Ovary (tissue), 7 donors: ENCODE measurements at regions not wholly inside any gene's neighbourhood (a gene's known extent, or its start where the extent isn't known, plus 50 kb on each side); places are given as distances from the start of the nearest gene placed in this dataset.
"Not testable (repeated sequence)": the region's sequence is repeated elsewhere in the genome, so short reads cannot be mapped to it uniquely, and the experiment has no call there.

Experiments
- DNase-seq, 5 donors: peaks; one replicate each; pipeline ENCODE4 v3.0.0-alpha.2; 2019 to 2020
- H3K27ac ChIP-seq, 2 donors: fragments of 200-600 bp; one replicate each; pipeline versions ENCODE4 v1.5.1 to v1.8.0; 2019 to 2022
- H3K27me3 ChIP-seq: fragments of 200-600 bp; one replicate; pipeline ENCODE4 v1.8.0; 2022
- H3K36me3 ChIP-seq: fragments of 200-600 bp; sonication (generic); one replicate; pipeline ENCODE4 v1.5.1; 2019
- H3K4me1 ChIP-seq: one replicate; pipeline ENCODE4 v1.8.1; 2013; ENCODE audit warnings: mild to moderate bottlenecking, moderate library complexity; ENCODE audit not compliant: insufficient read depth
- H3K4me3 ChIP-seq: fragments of 200-600 bp; sonication (generic); one replicate; pipeline ENCODE4 v1.5.1; 2017
- H3K9me3 ChIP-seq, 2 donors: fragments of 200-600 bp in 1 of 2; sonication (generic) in 1 of 2; one replicate each; pipeline versions ENCODE4 v1.5.1 to v1.8.1; 2013 to 2019; ENCODE audit warnings: mild to moderate bottlenecking in 1 of 2, moderate library complexity in 1 of 2
- EP300 ChIP-seq: sonication (generic); formaldehyde crosslinking; IDR thresholded peaks from one replicate; pipeline ENCODE4 v1.6.1; 2017; ENCODE audit warnings: antibody characterized with exemption
- POLR2A ChIP-seq: fragments of 450-650 bp; IDR thresholded peaks from one replicate; pipeline ENCODE4 v1.6.1; 2017; ENCODE audit warnings: antibody characterized with exemption, mild to moderate bottlenecking, moderate library complexity
- WGBS, 3 donors: extraction: QIAGEN DNeasy Blood & Tissue Kit in 1 of 3; methylation state at CpG; one replicate each; pipeline versions ENCODE4 v1.1.5 to v1.1.7; 2013 to 2017; 5-methylcytosine and 5-hydroxymethylcytosine counted together
- intact Hi-C, 4 donors: fragments of 100-400 bp; cut with DNase I; formaldehyde crosslinking; loops; one replicate each; pipeline versions ENCODE4 v1.11.0 to v1.15.1; 2022 to 2023
- TF ChIP-seq, protein P1 (sequence below), 3 donors: fragments of 450-650 bp in 2 of 3; fragments of 200-600 bp in 1 of 3; IDR thresholded peaks; one replicate each; pipeline versions ENCODE4 v1.5.1 to v1.8.0; 2016 to 2022; ENCODE audit warnings: antibody characterized with exemption in 3 of 3, mild to moderate bottlenecking in 1 of 3
- donor health status: DM: no; HTN: no; CAD: no; lungs with moderate emphysema.
- donor health status: DM: no; HTN: no; CAD: no.
- donor health status: Bipolar disorder and iron deficiency.
- donor health status: DM: no; HTN: no; CAD: no.
- donor health status: DM: yes; HTN: yes; CAD: no.

GRCh38 chr1:200488375-200489165, 78.7 kb upstream of the ZNF281 start:
- DNase-seq: peak in 1 of 5 donors; percentile 36
- no peak overlapping the region for H3K4me3 ChIP-seq
- 15 to 19% (median 16%) methylated on average over 15 of the region's 15 CpGs for WGBS, 3 donors

DNA sequence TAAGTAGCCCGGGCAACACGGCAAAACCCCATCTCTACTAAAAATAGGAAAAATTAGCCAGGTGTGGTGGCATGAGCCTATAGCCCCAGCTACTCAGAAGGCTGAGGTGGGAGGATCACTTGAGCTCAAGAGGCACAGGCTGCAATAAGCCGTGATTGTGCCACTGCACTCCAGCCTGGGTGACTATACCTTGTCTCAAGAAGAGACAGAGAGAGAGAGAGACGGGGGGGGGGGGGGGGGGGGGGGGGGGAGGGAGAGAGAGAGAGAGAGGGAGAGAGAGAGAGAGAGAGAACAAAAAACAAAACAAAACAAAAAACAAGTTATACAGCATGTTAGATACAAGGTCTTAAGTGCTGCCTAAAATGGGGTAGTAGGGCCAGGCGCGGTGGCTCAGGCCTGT, 77.8 kb upstream of the ZNF281 start:
- WGBS, 3 donors: 68 to 82% (median 80%) methylated on average over 5 to 6 of the region's 6 CpGs
- no peak for DNase-seq
- Histone ChIP-seq H3K4me3 (no peak overlapping the region), H3K9me3 (no peaks in the 10 kb centered on the region), H3K36me3 (no peaks in the 10 kb centered on the region), H3K27ac (no peak overlapping the region), H3K4me1 (no peaks in the 10 kb centered on the region), H3K27me3 (no peaks in the 10 kb centered on the region)
- TF ChIP-seq EP300: no peak
- TF ChIP-seq, protein P1, sequence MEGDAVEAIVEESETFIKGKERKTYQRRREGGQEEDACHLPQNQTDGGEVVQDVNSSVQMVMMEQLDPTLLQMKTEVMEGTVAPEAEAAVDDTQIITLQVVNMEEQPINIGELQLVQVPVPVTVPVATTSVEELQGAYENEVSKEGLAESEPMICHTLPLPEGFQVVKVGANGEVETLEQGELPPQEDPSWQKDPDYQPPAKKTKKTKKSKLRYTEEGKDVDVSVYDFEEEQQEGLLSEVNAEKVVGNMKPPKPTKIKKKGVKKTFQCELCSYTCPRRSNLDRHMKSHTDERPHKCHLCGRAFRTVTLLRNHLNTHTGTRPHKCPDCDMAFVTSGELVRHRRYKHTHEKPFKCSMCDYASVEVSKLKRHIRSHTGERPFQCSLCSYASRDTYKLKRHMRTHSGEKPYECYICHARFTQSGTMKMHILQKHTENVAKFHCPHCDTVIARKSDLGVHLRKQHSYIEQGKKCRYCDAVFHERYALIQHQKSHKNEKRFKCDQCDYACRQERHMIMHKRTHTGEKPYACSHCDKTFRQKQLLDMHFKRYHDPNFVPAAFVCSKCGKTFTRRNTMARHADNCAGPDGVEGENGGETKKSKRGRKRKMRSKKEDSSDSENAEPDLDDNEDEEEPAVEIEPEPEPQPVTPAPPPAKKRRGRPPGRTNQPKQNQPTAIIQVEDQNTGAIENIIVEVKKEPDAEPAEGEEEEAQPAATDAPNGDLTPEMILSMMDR (IDR thresholded peaks at IDR 0.05): no peak
- TF ChIP-seq POLR2A: no peak
- intact Hi-C loops: loop anchor here in 1 of 4 donors (10.0 kb wide), 1 partner anchor 803 kb away; no protein-coding TSS in a partner anchor

More at GRCh38 chr1:200488375-200489165, 78.7 kb upstream of the ZNF281 start:
- no peaks in the 10 kb centered on the region for H3K36me3 ChIP-seq
- TF ChIP-seq, protein P1 (IDR thresholded peaks at IDR 0.05): peak in 1 of 3 donors; percentile 46
- TF ChIP-seq EP300 (no peak), POLR2A (no peak)
- no peaks in the 10 kb centered on the region for H3K9me3 ChIP-seq
- H3K27ac ChIP-seq: no peak overlapping the region
- no peaks in the 10 kb centered on the region for H3K27me3 ChIP-seq
- intact Hi-C loops: loop anchor here in 1 of 4 donors (10.0 kb wide), 1 partner anchor 804 kb away; no protein-coding TSS in a partner anchor
- H3K4me1 ChIP-seq: no peaks in the 10 kb centered on the region

DNA sequence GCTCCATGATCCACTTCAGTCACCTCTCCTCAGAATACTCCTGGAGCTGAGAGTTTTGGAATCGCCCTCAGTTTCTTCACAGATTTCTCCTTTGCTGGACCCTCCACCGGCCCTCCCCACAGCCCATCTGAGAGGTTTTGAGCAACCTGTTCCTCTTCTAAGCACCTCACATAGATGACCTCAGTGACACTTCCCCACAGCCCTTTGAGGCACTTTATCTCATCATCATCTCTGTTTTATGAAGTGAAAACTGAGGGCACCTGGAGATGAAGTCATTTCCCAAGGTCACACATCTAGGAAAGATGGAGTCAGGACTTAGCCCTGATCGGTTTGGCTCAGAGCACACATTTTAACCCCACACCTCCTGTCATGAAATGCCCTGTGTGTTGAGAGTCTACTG, 76.8 kb upstream of the ZNF281 start:
- no peak overlapping the region for H3K27ac ChIP-seq
- H3K4me1 ChIP-seq: no peaks in the 10 kb centered on the region
- TF ChIP-seq POLR2A (no peak), EP300 (no peak)
- TF ChIP-seq, protein P1 (IDR thresholded peaks at IDR 0.05): no peak
- no peak overlapping the region for H3K4me3 ChIP-seq
- no peaks in the 10 kb centered on the region for H3K36me3 ChIP-seq
- H3K9me3 ChIP-seq: no peaks in the 10 kb centered on the region
- DNase-seq: no peak
- intact Hi-C loops: loop anchor here in 1 of 4 donors (10.0 kb wide), 1 partner anchor 802 kb away; no protein-coding TSS in a partner anchor
- no peaks in the 10 kb centered on the region for H3K27me3 ChIP-seq
- WGBS, 3 donors: 66 to 70% (median 66%) methylated on average over 3 of the region's 3 CpGs

GRCh38 chr1:200484438-200484946, 74.7 kb upstream of the ZNF281 start:
- 80 to 88% (median 83%) methylated on average over 7 of the region's 7 CpGs for WGBS, 3 donors
- not testable (repeated sequence) for H3K4me1 ChIP-seq, H3K27me3 ChIP-seq, DNase-seq, H3K27ac ChIP-seq, H3K4me3 ChIP-seq, H3K9me3 ChIP-seq, H3K36me3 ChIP-seq
- intact Hi-C loops: loop anchor here in 1 of 4 donors (10.0 kb wide), 1 partner anchor 800 kb away; no protein-coding TSS in a partner anchor
